ENCODE measurements at regions not wholly inside any gene's neighbourhood (a gene's known extent, or its start where the extent isn't known, plus 50 kb on each side); places are given as distances from the start of the nearest gene placed in this dataset.

- TF ChIP-seq REST (IDR thresholded peaks at IDR 0.05; ENCODE audit: low read depth, low read length) (no peak), RXRA (IDR thresholded peaks at IDR 0.05; ENCODE audit: borderline replicate concordance, low read depth) (no peak), CHD2 (IDR thresholded peaks at IDR 0.05; ENCODE audit: low read length, partially characterized antibody) (no peak), RCOR1 (IDR thresholded peaks at IDR 0.05; ENCODE audit: low read length) (no peak), JUND (IDR thresholded peaks at IDR 0.05) (no peak), IRF3 (IDR thresholded peaks at IDR 0.05; ENCODE audit: low read depth, low read length) (no peak)
These were observed 125.2 kb upstream of the PARP11 start (continued) for GRCh38 chr12:3998397-3998796.

GRCh38 chr12:3996322-3996721 is 123.1 kb upstream of the PARP11 start:
- Histone ChIP-seq H3K79me2 (ENCODE audit: insufficient read depth) (no peaks in the 10 kb centered on the region), H3K27ac (ENCODE audit: low read depth in 2 of 2, low read length in 1 of 2) (no peak overlapping the region), H3K4me2 (no peak overlapping the region), H3K4me3 (ENCODE audit: low read depth in 2 of 2, low read length in 1 of 2) (no peak overlapping the region), H3K36me3 (replicated peaks in 1 of 2; ENCODE audit: control insufficient read depth in 1 of 2, insufficient read depth in 2 of 2, low read length in 1 of 2) (no peaks in the 10 kb centered on the region), H3K9me3 (no peaks in the 10 kb centered on the region), H3K27me3 (ENCODE audit: insufficient read depth) (peaks cover 47% of the 10 kb centered on the region; the same call in 1 of the 2 replicates), H2AFZ (ENCODE audit: low read depth) (no peak overlapping the region), H3K9ac (no peak overlapping the region), H3F3A (replicated peaks; ENCODE audit: insufficient read depth) (no peaks in the 10 kb centered on the region), H4K20me1 (ENCODE audit: insufficient read depth) (no peaks in the 10 kb centered on the region), H3K4me1 (ENCODE audit: control insufficient read depth in 1 of 2, insufficient read depth in 2 of 2, low read depth in 1 of 2, low read length in 1 of 2) (no peaks in the 10 kb centered on the region), H3K9me2 (no peaks in the 10 kb centered on the region)
- POLR2A ChIA-PET = no interaction called here
- CTCF ChIA-PET = interaction anchor here (1.1 to 3.9 kb wide), 3 partner anchors 9 to 280 kb away, joined by 4 to 35 read pairs (median 4); no protein-coding TSS in a partner anchor
- TF ChIP-seq GATA2 (CRISPR knock-in tag; IDR thresholded peaks at IDR 0.05) (no peak), CHD2 (IDR thresholded peaks at IDR 0.05; ENCODE audit: low read length, partially characterized antibody) (no peak), ELF1 (IDR thresholded peaks at IDR 0.05) (no peak), POLR2AphosphoS5 (IDR thresholded peaks at IDR 0.05; ENCODE audit: low read depth, low read length) (no peak), RFX5 (IDR thresholded peaks at IDR 0.05; ENCODE audit: low read length) (no peak)
- 4% methylated on average over 5 of the region's 5 CpGs for WGBS (ENCODE audit: low lambda C conversion rate)
- DNase-seq = no peak

- Histone ChIP-seq H3K27ac (ENCODE audit: low read depth in 2 of 2, low read length in 1 of 2) (no peak overlapping the region), H3K9me3 (no peaks in the 10 kb centered on the region), H3K9me2 (no peaks in the 10 kb centered on the region), H3K4me2 (no peak overlapping the region), H3K9ac (no peak overlapping the region), H4K20me1 (ENCODE audit: insufficient read depth) (no peaks in the 10 kb centered on the region), H3K4me1 (ENCODE audit: control insufficient read depth in 1 of 2, insufficient read depth in 2 of 2, low read depth in 1 of 2, low read length in 1 of 2) (no peaks in the 10 kb centered on the region), H3K4me3 (ENCODE audit: low read depth in 2 of 2, low read length in 1 of 2) (no peak overlapping the region), H3F3A (replicated peaks; ENCODE audit: insufficient read depth) (no peaks in the 10 kb centered on the region), H2AFZ (ENCODE audit: low read depth) (no peak overlapping the region), H3K27me3 (ENCODE audit: insufficient read depth) (peaks cover 50% of the 10 kb centered on the region; the same call in 1 of the 2 replicates), H3K36me3 (replicated peaks in 1 of 2; ENCODE audit: control insufficient read depth in 1 of 2, insufficient read depth in 2 of 2, low read length in 1 of 2) (no peaks in the 10 kb centered on the region), H3K79me2 (ENCODE audit: insufficient read depth) (no peaks in the 10 kb centered on the region)
- ChIA-PET POLR2A (no interaction called here), CTCF (interaction anchor here (1.1 to 3.9 kb wide), 3 partner anchors 27 to 281 kb away, joined by 3 to 35 read pairs (median 4); no protein-coding TSS in a partner anchor)
- no peak for DNase-seq
- 67% methylated on average over 2 of the region's 2 CpGs for WGBS (ENCODE audit: low lambda C conversion rate)
- TF ChIP-seq TEAD4 (IDR thresholded peaks at IDR 0.05; ENCODE audit: borderline replicate concordance, insufficient read depth) (no peak), TAF1 (IDR thresholded peaks at IDR 0.05; ENCODE audit: borderline replicate concordance, low read depth, low read length) (no peak), MXI1 (IDR thresholded peaks at IDR 0.05; ENCODE audit: low read depth, low read length) (no peak), MEF2A (IDR thresholded peaks at IDR 0.05; ENCODE audit: borderline replicate concordance, low read depth) (no peak), RXRA (IDR thresholded peaks at IDR 0.05; ENCODE audit: borderline replicate concordance, low read depth) (no peak), EZH2phosphoT487 (IDR thresholded peaks at IDR 0.05; ENCODE audit: borderline replicate concordance, low read depth) (no peak), REST (IDR thresholded peaks at IDR 0.05; ENCODE audit: low read depth, low read length) (no peak), USF2 (IDR thresholded peaks at IDR 0.05; ENCODE audit: borderline replicate concordance, low read depth, low read length) (no peak), JUND (IDR thresholded peaks at IDR 0.05) (no peak)
These were observed 122.1 kb upstream of the PARP11 start for GRCh38 chr12:3995306-3995705.
